Panc1 (cell line): ENCODE measurements at regions not wholly inside any gene's neighbourhood (a gene's known extent, or its start where the extent isn't known, plus 50 kb on each side); places are given as distances from the start of the nearest gene placed in this dataset.

Source experiments
- POLR2AphosphoS5 ChIP-seq: IDR thresholded peaks from 2 replicates; pipeline ENCODE4 v1.6.1; 2012; ENCODE audit warnings: mild to moderate bottlenecking, low read depth, low read length, moderate library complexity
- REST ChIP-seq, 2 experiments: IDR thresholded peaks; 2 replicates each; pipeline ENCODE4 v1.6.1; 2011 to 2012; ENCODE audit warnings: low read depth in 2 of 2, control low read depth in 1 of 2, low read length in 1 of 2, mild to moderate bottlenecking in 1 of 2, moderate library complexity in 1 of 2; ENCODE audit not compliant: insufficient read depth in 1 of 2
- SIN3A ChIP-seq: IDR thresholded peaks from 2 replicates; pipeline ENCODE4 v1.6.1; 2012; ENCODE audit warnings: low read depth, mild to moderate bottlenecking, low read length, moderate library complexity, borderline replicate concordance; ENCODE audit not compliant: insufficient read depth
- TCF7L2 ChIP-seq: IDR thresholded peaks from 2 replicates; pipeline ENCODE4 v1.6.1; 2011; ENCODE audit warnings: mild to moderate bottlenecking, low read depth, low read length, inconsistent platforms
- TF ChIP-seq, protein P1 (sequence below): fragments of 450-650 bp; IDR thresholded peaks from 2 replicates; pipeline ENCODE4 v1.5.1; 2017; ENCODE audit warnings: mild to moderate bottlenecking

DNA sequence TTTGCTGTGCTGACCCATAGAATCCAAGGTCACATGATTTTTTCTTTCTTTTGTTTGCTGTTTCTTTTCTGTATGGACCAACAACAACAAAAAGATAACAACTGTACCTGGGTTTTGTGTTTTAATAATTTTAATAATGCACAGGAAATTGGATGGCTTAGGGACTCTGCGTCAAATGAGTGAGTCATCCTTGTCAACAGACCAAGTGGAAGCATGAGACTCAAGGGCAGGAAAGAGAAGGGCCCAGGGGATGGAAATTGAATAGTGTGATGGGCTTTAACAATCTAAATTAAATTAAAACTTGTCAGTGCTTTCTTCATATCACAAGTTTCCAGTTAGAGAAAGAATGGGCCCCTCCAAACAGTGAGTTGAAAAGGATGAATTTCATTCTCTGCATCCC is 413.0 kb downstream of the PREX1 start:
- TF ChIP-seq, protein P1, sequence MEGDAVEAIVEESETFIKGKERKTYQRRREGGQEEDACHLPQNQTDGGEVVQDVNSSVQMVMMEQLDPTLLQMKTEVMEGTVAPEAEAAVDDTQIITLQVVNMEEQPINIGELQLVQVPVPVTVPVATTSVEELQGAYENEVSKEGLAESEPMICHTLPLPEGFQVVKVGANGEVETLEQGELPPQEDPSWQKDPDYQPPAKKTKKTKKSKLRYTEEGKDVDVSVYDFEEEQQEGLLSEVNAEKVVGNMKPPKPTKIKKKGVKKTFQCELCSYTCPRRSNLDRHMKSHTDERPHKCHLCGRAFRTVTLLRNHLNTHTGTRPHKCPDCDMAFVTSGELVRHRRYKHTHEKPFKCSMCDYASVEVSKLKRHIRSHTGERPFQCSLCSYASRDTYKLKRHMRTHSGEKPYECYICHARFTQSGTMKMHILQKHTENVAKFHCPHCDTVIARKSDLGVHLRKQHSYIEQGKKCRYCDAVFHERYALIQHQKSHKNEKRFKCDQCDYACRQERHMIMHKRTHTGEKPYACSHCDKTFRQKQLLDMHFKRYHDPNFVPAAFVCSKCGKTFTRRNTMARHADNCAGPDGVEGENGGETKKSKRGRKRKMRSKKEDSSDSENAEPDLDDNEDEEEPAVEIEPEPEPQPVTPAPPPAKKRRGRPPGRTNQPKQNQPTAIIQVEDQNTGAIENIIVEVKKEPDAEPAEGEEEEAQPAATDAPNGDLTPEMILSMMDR, result no peak
- TF ChIP-seq POLR2AphosphoS5, result no peak
- TF ChIP-seq REST (IDR thresholded peaks at IDR 0.05; ENCODE audit: insufficient read depth in 1 of 2, low read depth in 2 of 2, low read length in 1 of 2), result no peak
- TF ChIP-seq TCF7L2, result no peak
- TF ChIP-seq SIN3A, result no peak
